ENCODE measurements at regions not wholly inside any gene's neighbourhood (a gene's known extent, or its start where the extent isn't known, plus 50 kb on each side); places are given as distances from the start of the nearest gene placed in this dataset.

DNA sequence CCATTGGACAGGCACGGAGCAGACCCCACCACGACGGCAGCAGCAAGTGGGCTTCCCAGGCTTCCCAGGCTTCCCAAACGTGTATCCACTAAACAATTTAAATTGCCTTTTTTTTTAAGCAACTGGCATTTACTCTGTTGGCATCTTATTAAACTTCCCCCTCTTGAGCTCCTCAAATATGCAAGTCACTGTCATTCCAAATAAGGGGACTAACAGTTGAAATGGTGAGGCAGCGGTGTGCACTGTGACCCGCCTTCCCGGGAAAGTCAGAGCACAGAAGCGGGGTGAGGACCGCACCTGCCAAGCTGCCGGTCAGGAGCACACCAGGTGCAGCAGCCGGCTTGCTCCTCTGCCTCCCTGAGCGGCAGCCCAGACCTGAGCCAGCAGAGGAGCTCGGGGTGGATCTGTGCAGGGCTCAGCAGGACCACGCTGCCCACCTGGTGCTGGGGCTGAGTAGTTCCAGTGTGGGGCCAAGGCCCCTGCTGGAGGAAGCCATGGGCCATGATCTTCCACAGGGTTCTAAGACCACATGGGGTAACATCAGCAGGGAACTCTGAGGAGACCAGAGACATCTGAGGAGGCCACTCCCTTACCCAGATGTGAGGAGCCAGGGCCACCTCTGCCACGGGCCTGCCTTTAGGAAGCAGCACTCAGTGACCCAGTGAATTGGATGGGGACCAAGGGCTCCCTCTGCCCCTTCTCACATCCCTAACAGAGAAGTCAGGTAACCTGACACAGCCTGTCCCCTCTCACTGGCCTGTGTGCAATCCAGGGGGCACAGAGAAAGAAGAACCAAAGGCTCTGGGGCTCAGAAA is 245.4 kb downstream of the NPHP4 start:
- BruUV-seq (replicated peaks): no TSS peak
- no peak overlapping the region for H3K27ac Mint-ChIP-seq (ENCODE audit: unreplicated experiment)

DNA sequence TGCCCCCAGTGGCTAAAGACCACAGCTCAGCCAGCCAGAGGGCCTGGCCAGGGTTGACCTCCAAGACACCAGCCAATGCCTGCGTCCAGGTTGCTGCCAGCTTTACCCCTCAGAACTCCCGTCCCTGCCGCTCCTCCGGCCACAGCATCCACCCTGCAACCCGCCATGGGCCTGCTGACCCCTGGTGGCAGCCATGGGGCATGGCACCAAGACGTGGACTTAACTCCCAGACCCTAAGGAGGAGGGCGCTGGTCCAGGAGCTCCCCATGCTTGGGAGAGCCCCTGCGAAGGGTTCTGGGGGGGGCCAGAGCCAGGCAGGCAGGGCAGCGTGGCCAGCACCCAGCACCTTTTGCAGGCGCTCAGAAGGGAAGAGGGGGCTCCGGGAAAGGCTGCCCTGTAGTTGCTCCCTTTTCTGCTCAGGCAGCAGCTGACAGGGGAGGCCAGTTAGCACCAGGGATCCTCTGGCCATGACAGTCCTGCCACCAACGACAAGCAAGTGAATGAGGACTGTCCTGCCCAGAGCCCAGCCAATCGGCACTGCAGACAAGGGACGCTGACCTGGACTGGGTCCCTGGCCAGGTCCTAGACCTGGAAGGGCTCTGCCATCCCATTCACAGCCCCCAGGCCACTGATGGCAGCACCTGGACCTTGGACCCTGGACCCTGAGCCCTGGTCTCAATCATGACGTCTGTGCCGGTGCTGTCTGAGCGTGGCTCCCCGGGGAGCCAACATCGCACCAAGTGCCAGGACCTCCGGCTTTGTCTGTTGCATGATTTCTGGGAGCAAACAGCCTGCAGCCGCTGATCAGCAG is 246.2 kb downstream of the NPHP4 start:
- ChIA-PET POLR2A (no interaction called here), CTCF (interaction anchor here (0.6 to 2.6 kb wide), 15 partner anchors 17 to 242 kb away, joined by 3 to 20 read pairs (median 4); no protein-coding TSS in a partner anchor)
- intact Hi-C loops (cut with micrococcal nuclease; ENCODE audit: unreplicated experiment): loop anchor here (1.0 to 5.0 kb wide), 4 partner anchors 29 to 236 kb away; no protein-coding TSS in a partner anchor
- H3K4me3 ChIP-seq (ENCODE audit: low read depth, low read length): no peak overlapping the region
- no peaks in the 10 kb centered on the region for H3K36me3 Mint-ChIP-seq (ENCODE audit: insufficient read depth, unreplicated experiment)
- TF ChIP-seq, protein P1, sequence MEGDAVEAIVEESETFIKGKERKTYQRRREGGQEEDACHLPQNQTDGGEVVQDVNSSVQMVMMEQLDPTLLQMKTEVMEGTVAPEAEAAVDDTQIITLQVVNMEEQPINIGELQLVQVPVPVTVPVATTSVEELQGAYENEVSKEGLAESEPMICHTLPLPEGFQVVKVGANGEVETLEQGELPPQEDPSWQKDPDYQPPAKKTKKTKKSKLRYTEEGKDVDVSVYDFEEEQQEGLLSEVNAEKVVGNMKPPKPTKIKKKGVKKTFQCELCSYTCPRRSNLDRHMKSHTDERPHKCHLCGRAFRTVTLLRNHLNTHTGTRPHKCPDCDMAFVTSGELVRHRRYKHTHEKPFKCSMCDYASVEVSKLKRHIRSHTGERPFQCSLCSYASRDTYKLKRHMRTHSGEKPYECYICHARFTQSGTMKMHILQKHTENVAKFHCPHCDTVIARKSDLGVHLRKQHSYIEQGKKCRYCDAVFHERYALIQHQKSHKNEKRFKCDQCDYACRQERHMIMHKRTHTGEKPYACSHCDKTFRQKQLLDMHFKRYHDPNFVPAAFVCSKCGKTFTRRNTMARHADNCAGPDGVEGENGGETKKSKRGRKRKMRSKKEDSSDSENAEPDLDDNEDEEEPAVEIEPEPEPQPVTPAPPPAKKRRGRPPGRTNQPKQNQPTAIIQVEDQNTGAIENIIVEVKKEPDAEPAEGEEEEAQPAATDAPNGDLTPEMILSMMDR (IDR thresholded peaks at IDR 0.05; ENCODE audit: insufficient read depth in 1 of 2, low read depth in 1 of 2, low read length in 1 of 2, severe bottlenecking in 1 of 2, unreplicated experiment in 1 of 2): peak; percentile 86 to 91
- H3K4me3 Mint-ChIP-seq (ENCODE audit: unreplicated experiment): no peak overlapping the region
- no peaks in the 10 kb centered on the region for H3K36me3 ChIP-seq (ENCODE audit: control insufficient read depth, insufficient read depth, low read length)
- no TSS peak for BruUV-seq (replicated peaks)
- DNase-seq: peak; percentile 73 to 84
- H3K4me1 ChIP-seq: peaks cover 13% of the 10 kb centered on the region
- no peak overlapping the region for H3K27ac Mint-ChIP-seq (ENCODE audit: unreplicated experiment)
- H3K9me3 Mint-ChIP-seq (ENCODE audit: unreplicated experiment): no peaks in the 10 kb centered on the region
- H3K9me3 ChIP-seq: no peaks in the 10 kb centered on the region
- no peaks in the 10 kb centered on the region for H3K27me3 Mint-ChIP-seq (ENCODE audit: insufficient read depth, unreplicated experiment)
- peaks cover 20% of the 10 kb centered on the region for H3K4me1 Mint-ChIP-seq (ENCODE audit: low read depth, unreplicated experiment)
- no peaks in the 10 kb centered on the region for H3K27me3 ChIP-seq (replicated peaks; ENCODE audit: control insufficient read depth, insufficient read depth, low read length)

More for the DNA sequence above, 245.4 kb downstream of the NPHP4 start:
- Mint-ChIP-seq H3K4me3 (ENCODE audit: unreplicated experiment) (no peak overlapping the region), H3K27me3 (ENCODE audit: insufficient read depth, unreplicated experiment) (no peaks in the 10 kb centered on the region), H3K4me1 (ENCODE audit: low read depth, unreplicated experiment) (peaks cover 20% of the 10 kb centered on the region), H3K9me3 (ENCODE audit: unreplicated experiment) (no peaks in the 10 kb centered on the region), H3K36me3 (ENCODE audit: insufficient read depth, unreplicated experiment) (no peaks in the 10 kb centered on the region)
- DNase-seq: peak in 1 of 2 experiments; percentile 18
- H3K36me3 ChIP-seq (ENCODE audit: control insufficient read depth, insufficient read depth, low read length): no peaks in the 10 kb centered on the region
- intact Hi-C loops (cut with micrococcal nuclease; ENCODE audit: unreplicated experiment): loop anchor here (1.0 to 5.0 kb wide), 3 partner anchors 30 to 125 kb away; no protein-coding TSS in a partner anchor
- ChIA-PET POLR2A (no interaction called here), CTCF (interaction anchor here (1.5 to 2.6 kb wide), 5 partner anchors 17 to 237 kb away, joined by 3 to 20 read pairs (median 12); no protein-coding TSS in a partner anchor)
- H3K4me1 ChIP-seq: peaks cover 12% of the 10 kb centered on the region
- H3K27me3 ChIP-seq (replicated peaks; ENCODE audit: control insufficient read depth, insufficient read depth, low read length): no peaks in the 10 kb centered on the region
- TF ChIP-seq, protein P1 (IDR thresholded peaks at IDR 0.05; ENCODE audit: insufficient read depth in 1 of 2, low read depth in 1 of 2, low read length in 1 of 2, severe bottlenecking in 1 of 2, unreplicated experiment in 1 of 2): no peak
- no peaks in the 10 kb centered on the region for H3K9me3 ChIP-seq
- H3K4me3 ChIP-seq (ENCODE audit: low read depth, low read length): no peak overlapping the region

All from Caco-2 (cell line).